ES-I3 (cell line): ENCODE measurements at regions not wholly inside any gene's neighbourhood (a gene's known extent, or its start where the extent isn't known, plus 50 kb on each side); places are given as distances from the start of the nearest gene placed in this dataset.

Source experiments
- H3K36me3 ChIP-seq: 2 replicates; pipeline ENCODE4 v1.6.1; 2013; ENCODE audit warnings: mild to moderate bottlenecking, low read length, control low read depth, moderate library complexity; ENCODE audit not compliant: insufficient read depth
- H3K4me1 ChIP-seq: 2 replicates; pipeline ENCODE4 v1.6.1; 2013; ENCODE audit warnings: mild to moderate bottlenecking, control low read depth, low read length; ENCODE audit not compliant: insufficient read depth
- H3K9ac ChIP-seq: 2 replicates; pipeline ENCODE4 v1.6.1; 2013; ENCODE audit warnings: low read depth, mild to moderate bottlenecking, low read length, moderate library complexity
- H3K9me3 ChIP-seq: 2 replicates; pipeline ENCODE4 v1.6.1; 2013; ENCODE audit warnings: mild to moderate bottlenecking, low read length, moderate library complexity; ENCODE audit not compliant: control insufficient read depth, insufficient read depth

DNA sequence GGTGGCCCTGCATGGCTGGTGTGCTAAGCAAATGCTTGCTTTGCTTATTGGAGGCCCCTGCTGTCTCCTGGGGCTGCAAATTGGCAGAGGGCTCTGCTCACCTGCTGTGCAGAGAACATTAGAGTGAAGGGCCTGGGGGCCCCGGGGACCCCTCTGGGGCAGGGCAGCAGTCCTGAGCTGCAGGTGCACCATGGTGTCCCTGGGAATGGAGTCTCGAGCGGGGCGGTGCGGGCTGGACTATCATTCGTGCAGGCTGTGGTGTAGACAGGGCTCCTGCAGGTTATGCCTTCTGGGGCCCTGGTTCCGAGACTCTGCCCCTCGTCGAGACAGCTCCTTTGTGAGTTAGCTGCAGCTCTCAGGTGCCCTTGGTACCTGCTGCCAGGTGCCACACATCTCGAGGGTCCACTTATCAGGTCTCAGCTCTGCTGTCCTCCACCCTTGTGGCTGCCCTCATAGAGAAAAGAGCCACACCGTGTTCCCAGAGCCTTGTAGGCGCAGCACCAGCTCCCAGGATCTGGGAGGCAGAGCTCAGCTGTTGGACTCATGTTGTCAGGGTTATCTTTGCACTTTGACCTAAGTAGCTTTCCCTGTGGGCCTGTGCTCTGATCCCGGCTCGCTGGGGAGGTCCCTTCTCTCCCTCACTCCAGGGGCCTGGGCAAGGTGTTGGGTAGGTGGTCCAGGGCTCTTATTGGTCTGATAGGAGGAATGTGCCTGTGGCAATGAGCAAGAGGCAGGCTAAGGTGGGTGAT lies 58.0 kb upstream of the ZNF536 start:
- H3K9me3 ChIP-seq, result no peaks in the 10 kb centered on the region; the same call in 1 of the 2 replicates
- no peak overlapping the region for H3K9ac ChIP-seq
- H3K4me1 ChIP-seq, result no peaks in the 10 kb centered on the region
- H3K36me3 ChIP-seq, result no peaks in the 10 kb centered on the region

DNA sequence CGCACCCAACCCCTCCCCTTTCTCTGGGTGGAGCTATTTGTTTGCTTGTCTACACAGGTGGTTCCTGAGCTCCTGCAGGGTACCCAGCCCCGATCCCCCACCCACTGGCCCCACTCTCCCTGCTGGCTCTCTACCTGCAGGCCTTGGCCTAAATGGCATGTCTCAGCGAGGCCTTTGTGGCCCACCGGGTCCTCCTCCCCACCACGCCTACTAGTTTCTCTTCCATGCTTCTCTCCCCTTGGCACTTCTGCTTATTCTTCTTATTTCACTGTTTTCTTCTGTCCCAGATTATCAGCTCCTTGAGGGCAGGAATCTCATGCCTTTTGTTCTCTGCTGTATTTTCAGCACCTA lies 57.4 kb upstream of the ZNF536 start:
- Histone ChIP-seq H3K9me3 (no peaks in the 10 kb centered on the region; the same call in 1 of the 2 replicates), H3K4me1 (no peaks in the 10 kb centered on the region), H3K9ac (no peak overlapping the region), H3K36me3 (no peaks in the 10 kb centered on the region)

DNA sequence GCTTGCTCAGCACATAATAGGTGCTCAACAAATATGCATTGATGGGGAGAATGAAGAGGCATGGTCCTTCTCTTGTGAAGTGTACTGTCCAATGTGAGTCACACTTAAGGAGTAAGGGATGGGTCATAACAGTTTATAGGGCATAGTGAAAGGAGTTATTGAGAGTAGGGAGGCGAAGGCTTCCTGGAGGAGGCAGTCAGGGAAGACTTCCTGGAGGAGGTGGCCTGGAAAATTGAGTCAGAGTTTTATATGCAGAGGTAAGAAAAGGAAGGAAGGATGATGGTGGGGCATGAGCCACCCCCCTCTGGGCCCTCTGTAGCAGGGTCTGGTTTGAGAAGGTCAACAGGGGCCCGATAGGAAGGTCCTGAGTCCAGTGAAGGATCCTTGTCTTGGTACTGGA lies 57.0 kb upstream of the ZNF536 start:
- no peak overlapping the region for H3K9ac ChIP-seq
- no peaks in the 10 kb centered on the region for H3K4me1 ChIP-seq
- H3K9me3 ChIP-seq, result no peaks in the 10 kb centered on the region; the same call in 1 of the 2 replicates
- no peaks in the 10 kb centered on the region for H3K36me3 ChIP-seq

DNA sequence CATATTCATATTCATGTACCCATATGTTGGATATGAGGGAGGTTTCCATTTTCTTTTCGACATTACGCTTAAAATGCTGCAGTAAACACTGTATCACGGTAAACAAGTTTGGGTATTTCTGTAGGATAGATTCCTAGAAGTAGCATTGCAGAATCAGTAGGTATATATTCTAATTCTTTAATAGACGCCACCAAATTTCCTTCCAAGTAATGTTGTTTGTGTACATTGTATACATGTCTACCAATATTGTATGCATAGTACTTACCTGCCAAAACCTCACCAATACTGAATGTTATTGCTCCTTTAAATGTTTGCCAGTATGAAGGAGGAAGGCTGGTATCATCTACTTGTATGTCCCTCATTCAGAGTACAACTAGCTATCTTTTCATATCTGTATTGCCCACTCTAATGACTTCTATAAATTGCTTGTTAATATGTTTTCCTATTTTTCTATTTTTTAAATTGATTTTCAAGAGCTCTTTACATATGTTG lies 56.1 kb upstream of the ZNF536 start:
- Histone ChIP-seq H3K36me3 (no peaks in the 10 kb centered on the region), H3K4me1 (no peaks in the 10 kb centered on the region)

DNA sequence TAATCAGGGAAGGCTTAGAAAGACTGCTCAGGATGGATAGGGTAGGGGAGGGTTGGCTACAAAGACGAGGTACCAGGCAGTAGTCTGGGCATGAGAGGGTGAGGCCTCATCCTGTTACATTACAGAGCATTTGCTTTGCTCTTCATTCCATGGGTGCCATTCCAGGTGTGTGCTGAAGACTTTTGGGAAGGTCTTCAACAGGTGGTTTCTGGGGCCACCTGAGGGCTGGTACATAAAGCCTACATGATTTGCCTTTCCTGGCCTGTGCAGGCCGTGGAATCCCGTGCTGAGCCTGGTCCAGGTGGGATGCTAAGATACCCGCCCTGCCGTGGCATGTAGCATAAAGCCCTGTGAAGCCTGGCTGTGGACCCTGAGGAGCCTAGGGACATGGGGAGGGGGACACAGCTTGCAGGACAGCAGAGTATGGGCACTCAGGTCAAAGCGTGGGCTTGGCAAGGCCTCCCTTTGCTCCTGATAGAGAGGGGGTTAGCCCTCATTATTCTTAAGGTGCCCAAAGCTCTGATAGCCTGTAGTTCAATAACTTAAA lies 55.6 kb upstream of the ZNF536 start:
- Histone ChIP-seq H3K4me1 (no peaks in the 10 kb centered on the region), H3K9me3 (no peaks in the 10 kb centered on the region; the same call in 1 of the 2 replicates), H3K36me3 (no peaks in the 10 kb centered on the region), H3K9ac (no peak overlapping the region)

More for the DNA sequence above, 56.1 kb upstream of the ZNF536 start:
- no peaks in the 10 kb centered on the region; the same call in 1 of the 2 replicates for H3K9me3 ChIP-seq
- H3K9ac ChIP-seq, result no peak overlapping the region

DNA sequence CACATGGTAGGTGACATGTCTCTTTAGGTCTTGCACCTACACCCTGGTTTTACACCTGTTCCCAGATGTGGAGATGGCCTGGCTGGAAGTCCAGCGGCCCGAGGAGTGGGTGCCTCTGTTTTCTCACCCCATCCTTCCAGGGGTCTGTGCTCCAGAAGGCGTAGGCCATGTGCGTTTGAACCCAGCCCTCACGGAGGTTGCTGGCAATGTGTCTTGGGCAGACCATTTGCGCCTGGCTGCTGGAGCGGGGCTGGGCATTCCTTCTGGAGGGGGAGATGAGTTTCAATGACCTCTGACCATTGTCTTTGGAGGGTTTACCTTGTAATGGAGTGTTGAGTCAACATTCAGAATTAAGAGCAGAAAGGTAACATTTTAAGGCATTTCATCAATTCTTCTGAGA lies 54.8 kb upstream of the ZNF536 start:
- Histone ChIP-seq H3K4me1 (no peaks in the 10 kb centered on the region), H3K9ac (no peak overlapping the region), H3K9me3 (no peaks in the 10 kb centered on the region; the same call in 1 of the 2 replicates), H3K36me3 (no peaks in the 10 kb centered on the region)

DNA sequence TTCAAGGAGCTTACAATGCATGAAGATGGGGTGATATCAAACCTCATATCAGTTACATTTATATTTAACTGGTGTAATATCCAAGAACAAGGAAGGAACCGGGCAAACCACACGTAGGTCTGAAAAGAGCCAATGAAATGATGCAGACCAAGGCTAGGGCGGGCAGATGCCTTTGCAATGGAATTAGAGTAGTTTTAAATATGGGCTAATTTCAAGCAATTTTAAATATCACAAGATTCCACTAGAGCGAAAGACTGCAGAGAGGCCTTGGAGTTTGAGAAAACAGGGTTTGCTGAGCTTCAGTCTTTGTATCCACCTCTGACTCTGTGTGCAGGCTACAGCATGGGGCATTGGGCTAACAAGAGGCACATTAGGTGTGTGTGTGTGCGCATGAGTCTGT lies 53.9 kb upstream of the ZNF536 start:
- Histone ChIP-seq H3K9ac (no peak overlapping the region), H3K36me3 (no peaks in the 10 kb centered on the region), H3K4me1 (no peaks in the 10 kb centered on the region), H3K9me3 (no peaks in the 10 kb centered on the region; the same call in 1 of the 2 replicates)

DNA sequence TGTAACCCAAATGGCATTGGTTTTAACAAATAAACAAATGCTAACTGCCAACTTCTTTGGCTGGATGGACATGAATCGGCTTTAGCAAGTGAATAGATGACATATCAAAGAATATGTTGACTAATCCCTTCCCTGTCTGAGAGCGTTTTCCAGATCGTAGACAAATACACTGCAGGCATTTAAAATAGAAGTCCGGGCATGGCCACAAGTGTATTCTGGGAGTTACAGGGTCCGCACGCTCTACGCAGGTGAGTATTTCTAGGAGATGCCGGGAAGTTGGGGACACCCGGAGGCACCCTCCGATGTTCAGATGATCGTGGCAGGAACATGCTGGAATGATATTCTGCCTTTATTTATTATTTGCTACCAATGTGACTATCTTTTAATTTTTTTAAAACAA lies 53.2 kb upstream of the ZNF536 start:
- Histone ChIP-seq H3K9ac (no peak overlapping the region), H3K4me1 (no peaks in the 10 kb centered on the region), H3K36me3 (no peaks in the 10 kb centered on the region), H3K9me3 (no peaks in the 10 kb centered on the region; the same call in 1 of the 2 replicates)

DNA sequence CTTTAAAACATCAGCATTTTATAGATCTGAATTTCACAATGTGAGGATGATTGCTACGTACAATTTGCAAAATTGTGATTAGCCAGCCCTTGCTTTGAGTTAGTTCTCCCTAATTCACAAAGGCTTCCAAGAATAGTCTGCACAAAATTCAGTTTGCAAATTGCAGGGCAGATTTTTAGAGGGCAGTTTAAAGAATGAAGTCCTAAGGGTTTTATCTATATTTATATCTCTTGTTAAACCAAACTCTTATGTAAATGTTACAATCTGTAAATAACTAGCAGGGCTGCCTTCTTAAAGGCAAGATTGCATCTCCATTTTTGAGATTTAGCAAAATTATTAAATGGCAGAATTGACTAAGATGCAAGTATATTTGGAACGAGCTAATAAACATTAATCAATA lies 52.8 kb upstream of the ZNF536 start:
- Histone ChIP-seq H3K4me1 (no peaks in the 10 kb centered on the region), H3K9me3 (no peaks in the 10 kb centered on the region; the same call in 1 of the 2 replicates), H3K9ac (no peak overlapping the region), H3K36me3 (no peaks in the 10 kb centered on the region)

DNA sequence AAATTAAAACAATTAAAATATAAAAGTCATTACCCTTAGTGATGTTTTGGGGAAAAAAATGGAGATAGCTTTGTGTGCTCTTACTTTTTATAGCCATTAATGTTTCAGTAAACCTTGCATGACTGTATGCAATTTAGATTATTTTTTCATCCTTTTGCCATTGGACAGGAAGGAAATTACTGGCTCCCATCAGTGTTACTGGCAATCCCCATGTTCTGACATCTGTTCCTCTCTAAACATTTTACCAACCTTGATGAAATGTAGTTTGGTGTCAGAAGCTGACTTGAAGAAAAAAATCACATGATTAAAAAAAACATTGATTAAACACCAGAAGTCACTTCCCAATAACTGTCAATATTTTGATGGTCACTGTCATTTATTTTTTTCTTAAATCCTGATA lies 52.3 kb upstream of the ZNF536 start:
- H3K36me3 ChIP-seq, result no peaks in the 10 kb centered on the region
- no peak overlapping the region for H3K9ac ChIP-seq
- no peaks in the 10 kb centered on the region for H3K4me1 ChIP-seq
- no peaks in the 10 kb centered on the region; the same call in 1 of the 2 replicates for H3K9me3 ChIP-seq

DNA sequence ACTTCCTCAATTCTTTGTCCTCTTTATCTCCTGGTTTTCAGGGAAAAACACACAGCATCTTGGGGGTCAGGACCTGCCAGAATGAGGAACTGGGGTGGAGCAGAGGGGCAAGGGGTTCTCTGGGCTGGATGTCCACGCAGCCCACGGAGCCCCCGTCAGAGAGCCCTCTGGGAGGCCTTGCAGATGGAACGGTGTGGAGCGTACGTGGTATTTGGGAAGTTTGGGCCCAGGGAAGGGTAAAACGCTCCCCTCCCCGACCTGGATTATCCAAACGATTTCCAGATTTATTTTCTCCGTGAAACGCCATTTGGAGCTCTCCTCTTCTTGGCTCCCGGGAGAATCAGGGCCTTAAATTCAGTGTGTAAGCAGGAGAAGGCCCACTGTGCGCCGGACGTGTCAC lies 51.7 kb upstream of the ZNF536 start:
- Histone ChIP-seq H3K9me3 (no peaks in the 10 kb centered on the region), H3K9ac (no peak overlapping the region), H3K4me1 (no peaks in the 10 kb centered on the region), H3K36me3 (no peaks in the 10 kb centered on the region)

DNA sequence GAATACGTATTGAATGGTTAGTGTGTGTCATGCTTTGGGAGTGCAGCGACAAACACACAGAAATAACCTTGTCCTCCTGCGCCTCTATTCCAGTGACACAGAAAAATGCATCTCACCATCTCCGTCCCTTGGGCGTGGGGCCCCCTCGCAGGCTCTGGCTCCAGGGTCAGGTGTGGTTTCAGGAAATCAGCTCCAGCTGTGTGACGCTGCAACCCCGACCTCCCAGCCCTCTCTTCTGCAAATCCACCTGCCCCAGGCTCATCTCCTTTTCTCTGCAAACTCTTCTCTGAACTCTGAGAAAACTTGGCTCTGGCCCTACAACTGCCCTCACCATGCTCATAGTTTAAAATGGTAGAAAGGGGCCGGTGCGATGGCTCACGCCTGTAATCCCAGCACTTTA lies 51.3 kb upstream of the ZNF536 start:
- no peaks in the 10 kb centered on the region for H3K9me3 ChIP-seq

More for the DNA sequence above, 51.3 kb upstream of the ZNF536 start:
- Histone ChIP-seq H3K4me1 (no peaks in the 10 kb centered on the region), H3K36me3 (no peaks in the 10 kb centered on the region), H3K9ac (no peak overlapping the region)
